ENCODE measurements at regions not wholly inside any gene's neighbourhood (a gene's known extent, or its start where the extent isn't known, plus 50 kb on each side); places are given as distances from the start of the nearest gene placed in this dataset.

DNA sequence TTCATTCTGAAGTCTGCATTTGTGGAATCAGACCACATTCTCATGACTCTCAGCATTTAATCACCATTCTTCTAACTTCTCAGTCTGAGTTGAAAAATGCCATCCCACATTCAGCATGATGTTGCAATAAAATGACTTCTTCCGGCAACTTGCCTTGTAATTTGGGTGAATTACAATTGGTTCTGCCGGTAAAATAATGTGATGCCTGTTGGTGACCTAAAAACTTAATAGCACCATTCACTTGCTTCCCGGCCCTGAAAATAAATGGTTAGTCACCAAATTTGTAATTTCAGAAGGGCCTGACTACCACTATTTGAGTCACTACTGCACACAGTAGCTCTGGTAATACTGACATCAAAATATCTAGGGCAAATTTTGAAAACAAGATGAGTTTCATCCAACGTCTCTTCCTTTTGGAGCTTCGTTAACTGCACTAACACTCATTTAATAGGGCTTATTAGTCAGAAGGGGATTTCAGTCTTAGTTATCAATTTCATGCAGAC is 637.1 kb upstream of the CHAC2 start:
- TF ChIP-seq EZH2 (optimal IDR thresholded peaks at IDR 0.05; ENCODE audit: low read depth, low read length), result no peak
- TF ChIP-seq, protein P1, sequence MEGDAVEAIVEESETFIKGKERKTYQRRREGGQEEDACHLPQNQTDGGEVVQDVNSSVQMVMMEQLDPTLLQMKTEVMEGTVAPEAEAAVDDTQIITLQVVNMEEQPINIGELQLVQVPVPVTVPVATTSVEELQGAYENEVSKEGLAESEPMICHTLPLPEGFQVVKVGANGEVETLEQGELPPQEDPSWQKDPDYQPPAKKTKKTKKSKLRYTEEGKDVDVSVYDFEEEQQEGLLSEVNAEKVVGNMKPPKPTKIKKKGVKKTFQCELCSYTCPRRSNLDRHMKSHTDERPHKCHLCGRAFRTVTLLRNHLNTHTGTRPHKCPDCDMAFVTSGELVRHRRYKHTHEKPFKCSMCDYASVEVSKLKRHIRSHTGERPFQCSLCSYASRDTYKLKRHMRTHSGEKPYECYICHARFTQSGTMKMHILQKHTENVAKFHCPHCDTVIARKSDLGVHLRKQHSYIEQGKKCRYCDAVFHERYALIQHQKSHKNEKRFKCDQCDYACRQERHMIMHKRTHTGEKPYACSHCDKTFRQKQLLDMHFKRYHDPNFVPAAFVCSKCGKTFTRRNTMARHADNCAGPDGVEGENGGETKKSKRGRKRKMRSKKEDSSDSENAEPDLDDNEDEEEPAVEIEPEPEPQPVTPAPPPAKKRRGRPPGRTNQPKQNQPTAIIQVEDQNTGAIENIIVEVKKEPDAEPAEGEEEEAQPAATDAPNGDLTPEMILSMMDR (IDR thresholded peaks at IDR 0.05; ENCODE audit: low read length), result no peak
- no peak for TF ChIP-seq EZH2phosphoT487 (IDR thresholded peaks at IDR 0.05; ENCODE audit: low read length)
